HG03159 (cell line): ENCODE measurements at regions not wholly inside any gene's neighbourhood (a gene's known extent, or its start where the extent isn't known, plus 50 kb on each side); places are given as distances from the start of the nearest gene placed in this dataset.

ENCODE experiments used
- ATAC-seq: cut with Tn5 transposase; IDR thresholded peaks from one replicate; pipeline ENCODE4 v1.9.1; 2021; ENCODE audit warnings: mild to moderate bottlenecking, moderate library complexity; ENCODE audit not compliant: unreplicated experiment

- ATAC-seq = no peak
Measured at GRCh38 chr14:36083317-36083716, 93.2 kb downstream of the PTCSC3 start.

- no peak for ATAC-seq
Measured at GRCh38 chr14:36078080-36078479, 98.4 kb downstream of the PTCSC3 start.

GRCh38 chr14:36076197-36076596, 100.3 kb downstream of the PTCSC3 start:
- no peak for ATAC-seq

- no peak for ATAC-seq
Measured at GRCh38 chr14:36075203-36075602, 101.3 kb downstream of the PTCSC3 start.

- ATAC-seq = no peak
Measured at GRCh38 chr14:36070720-36071043, 105.8 kb downstream of the PTCSC3 start.

- ATAC-seq = peak; percentile 72
Measured at GRCh38 chr14:36070031-36070719, 106.3 kb downstream of the PTCSC3 start.

- ATAC-seq = peak; percentile 83
Measured at GRCh38 chr14:36069535-36069900, 107.0 kb downstream of the PTCSC3 start.

GRCh38 chr14:36068777-36069534, 107.6 kb downstream of the PTCSC3 start:
- no peak for ATAC-seq

- no peak for ATAC-seq
Measured at GRCh38 chr14:36067428-36068187, 108.9 kb downstream of the PTCSC3 start.

- no peak for ATAC-seq
Measured at GRCh38 chr14:36066636-36067035, 109.9 kb downstream of the PTCSC3 start.

- ATAC-seq = no peak
Measured at GRCh38 chr14:36065831-36066230, 110.7 kb downstream of the PTCSC3 start.

GRCh38 chr14:36059531-36059930, 117.0 kb downstream of the PTCSC3 start:
- ATAC-seq = no peak

GRCh38 chr14:36057452-36058116, 118.9 kb downstream of the PTCSC3 start:
- no peak for ATAC-seq

GRCh38 chr14:36056845-36057244, 119.7 kb downstream of the PTCSC3 start:
- no peak for ATAC-seq

GRCh38 chr14:36055681-36056225, 120.8 kb downstream of the PTCSC3 start:
- no peak for ATAC-seq

GRCh38 chr14:36055052-36055378, 121.5 kb downstream of the PTCSC3 start:
- no peak for ATAC-seq

- no peak for ATAC-seq
Measured at GRCh38 chr14:36054353-36055051, 122.0 kb downstream of the PTCSC3 start.

GRCh38 chr14:36052681-36053080, 123.8 kb downstream of the PTCSC3 start:
- ATAC-seq = no peak

GRCh38 chr14:36052063-36052462, 124.5 kb downstream of the PTCSC3 start:
- no peak for ATAC-seq

GRCh38 chr14:36048667-36049066, 127.9 kb downstream of the PTCSC3 start:
- ATAC-seq = no peak

- ATAC-seq = no peak
Measured at GRCh38 chr14:36047912-36048311, 128.6 kb downstream of the PTCSC3 start.
